GM23248 (cell line): ENCODE measurements at regions not wholly inside any gene's neighbourhood (a gene's known extent, or its start where the extent isn't known, plus 50 kb on each side); places are given as distances from the start of the nearest gene placed in this dataset.

ENCODE experiments used
- DNase-seq: peaks from one replicate; pipeline ENCODE4 v3.0.0-alpha.2; 2015
- H2AFZ ChIP-seq: fragments of 200-600 bp; sonication (generic); 2 replicates; pipeline ENCODE4 v1.6.1; 2016; ENCODE audit warnings: antibody characterized with exemption
- H3F3A ChIP-seq: fragments of 200-600 bp; sonication (generic); 2 replicates; pipeline ENCODE4 v1.6.1; 2016; ENCODE audit warnings: mild to moderate bottlenecking, antibody characterized with exemption, mixed run types; ENCODE audit not compliant: insufficient read depth
- H3K27ac ChIP-seq: fragments of 200-600 bp; sonication (generic); 2 replicates; pipeline ENCODE4 v1.5.1; 2016; ENCODE audit warnings: mild to moderate bottlenecking
- H3K27me3 ChIP-seq: fragments of 200-600 bp; sonication (generic); replicated peaks from 2 replicates; pipeline ENCODE4 v1.6.1; 2016; ENCODE audit warnings: mild to moderate bottlenecking; ENCODE audit not compliant: insufficient read depth
- H3K36me3 ChIP-seq: fragments of 200-600 bp; sonication (generic); 2 replicates; pipeline ENCODE4 v1.6.1; 2016; ENCODE audit warnings: low read depth, mild to moderate bottlenecking
- H3K4me1 ChIP-seq: fragments of 200-600 bp; sonication (generic); 2 replicates; pipeline ENCODE4 v1.6.1; 2016; ENCODE audit warnings: mild to moderate bottlenecking; ENCODE audit not compliant: insufficient read depth
- H3K4me2 ChIP-seq: fragments of 200-600 bp; sonication (generic); one replicate; pipeline ENCODE4 v1.6.1; 2016; ENCODE audit warnings: mild to moderate bottlenecking; ENCODE audit not compliant: unreplicated experiment
- H3K4me3 ChIP-seq: fragments of 200-600 bp; sonication (generic); 2 replicates; pipeline ENCODE4 v1.5.1; 2016; ENCODE audit warnings: mild to moderate bottlenecking
- H3K79me2 ChIP-seq: fragments of 200-600 bp; sonication (generic); 2 replicates; pipeline ENCODE4 v1.6.1; 2016; ENCODE audit warnings: mild to moderate bottlenecking; ENCODE audit not compliant: insufficient read depth
- H3K9ac ChIP-seq: fragments of 200-600 bp; sonication (generic); 2 replicates; pipeline ENCODE4 v1.6.1; 2016; ENCODE audit warnings: mild to moderate bottlenecking
- H3K9me2 ChIP-seq: fragments of 200-600 bp; sonication (generic); 2 replicates; pipeline ENCODE4 v1.6.1; 2016; ENCODE audit warnings: mixed run types, mild to moderate bottlenecking, moderate library complexity; ENCODE audit not compliant: insufficient read depth
- H3K9me3 ChIP-seq: fragments of 200-600 bp; sonication (generic); one replicate; pipeline ENCODE4 v1.6.1; 2017; ENCODE audit warnings: low read depth
- H4K20me1 ChIP-seq: fragments of 200-600 bp; sonication (generic); 2 replicates; pipeline ENCODE4 v1.6.0; 2016; ENCODE audit not compliant: insufficient read depth
- EZH2 ChIP-seq: fragments of 200-600 bp; sonication (generic); IDR thresholded peaks from 2 replicates; pipeline ENCODE4 v1.6.1; 2018; ENCODE audit warnings: antibody characterized with exemption, mild to moderate bottlenecking; ENCODE audit not compliant: insufficient read depth, poor library complexity, severe bottlenecking
- EZH2phosphoT487 ChIP-seq: fragments of 200-600 bp; sonication (generic); IDR thresholded peaks from 2 replicates; pipeline ENCODE4 v1.6.1; 2018; ENCODE audit warnings: antibody characterized with exemption, moderate library complexity, mild to moderate bottlenecking, low read depth; ENCODE audit not compliant: insufficient read depth
- WGBS, 2 experiments: methylation state at CpG; one replicate each; pipeline ENCODE4 v1.1.6; 2015 to 2017; ENCODE audit warnings: low lambda C conversion rate in 2 of 2, low coverage in 1 of 2; ENCODE audit errors: missing lambda C conversion rate in 2 of 2; 5-methylcytosine and 5-hydroxymethylcytosine counted together
- in situ Hi-C: fragments of 300-500 bp; cut with MboI; formaldehyde crosslinking; loops from 2 replicates; pipeline ENCODE4 v1.15.0; 2020

GRCh38 chr15:87365186-87365585 lies 891.4 kb downstream of the NTRK3 start:
- TF ChIP-seq EZH2 (no peak), EZH2phosphoT487 (no peak)
- Histone ChIP-seq H4K20me1 (no peaks in the 10 kb centered on the region), H3K27me3 (no peaks in the 10 kb centered on the region), H3K27ac (no peak overlapping the region), H3K79me2 (no peaks in the 10 kb centered on the region), H3K4me3 (no peak overlapping the region), H3K9me2 (no peaks in the 10 kb centered on the region), H2AFZ (0 out of 2 replicates have a peak overlapping the region, but pooled peaks have one; percentile 5), H3F3A (peaks cover 23% of the 10 kb centered on the region), H3K9me3 (no peaks in the 10 kb centered on the region), H3K36me3 (no peaks in the 10 kb centered on the region), H3K4me2 (peak overlapping the region; percentile 55), H3K4me1 (peaks cover 37% of the 10 kb centered on the region), H3K9ac (no peak overlapping the region)
- DNase-seq, result peak; percentile 76
- 3% methylated on average over 2 of the region's 2 CpGs for WGBS, 2 experiments
- in situ Hi-C loops, result no loop called here

DNA sequence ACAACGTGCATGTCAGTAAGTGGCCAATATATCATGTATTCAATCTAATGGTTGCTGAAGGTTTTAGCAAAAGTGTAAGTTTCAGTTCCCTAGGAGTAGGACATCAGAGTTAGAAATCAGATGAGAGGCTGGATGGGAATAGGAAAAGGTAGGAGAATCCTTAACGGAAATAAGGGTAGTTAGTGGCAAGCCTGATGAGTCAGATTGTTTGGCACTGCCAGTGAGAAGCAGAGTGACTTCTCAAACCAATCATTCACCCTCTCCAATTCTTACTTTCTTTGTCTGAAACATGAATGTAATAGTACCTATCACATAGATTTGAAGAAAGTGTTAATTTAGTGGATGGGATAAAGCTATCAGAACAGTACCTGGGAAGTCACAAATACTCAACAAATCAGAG lies 894.0 kb downstream of the NTRK3 start:
- Histone ChIP-seq H3K9me2 (no peaks in the 10 kb centered on the region), H3F3A (no peaks in the 10 kb centered on the region), H3K27ac (no peak overlapping the region), H4K20me1 (no peaks in the 10 kb centered on the region), H3K36me3 (no peaks in the 10 kb centered on the region), H3K4me2 (no peak overlapping the region), H3K9me3 (no peaks in the 10 kb centered on the region), H3K27me3 (no peaks in the 10 kb centered on the region), H3K4me1 (peaks cover 14% of the 10 kb centered on the region), H3K4me3 (no peak overlapping the region), H3K79me2 (no peaks in the 10 kb centered on the region), H3K9ac (no peak overlapping the region), H2AFZ (no peak overlapping the region)
- DNase-seq, result peak; percentile 20
- TF ChIP-seq EZH2, result no peak
- no peak for TF ChIP-seq EZH2phosphoT487
- WGBS, 2 experiments, result 23 to 26% methylated on average over 2 of the region's 2 CpGs
- in situ Hi-C loops, result no loop called here

DNA sequence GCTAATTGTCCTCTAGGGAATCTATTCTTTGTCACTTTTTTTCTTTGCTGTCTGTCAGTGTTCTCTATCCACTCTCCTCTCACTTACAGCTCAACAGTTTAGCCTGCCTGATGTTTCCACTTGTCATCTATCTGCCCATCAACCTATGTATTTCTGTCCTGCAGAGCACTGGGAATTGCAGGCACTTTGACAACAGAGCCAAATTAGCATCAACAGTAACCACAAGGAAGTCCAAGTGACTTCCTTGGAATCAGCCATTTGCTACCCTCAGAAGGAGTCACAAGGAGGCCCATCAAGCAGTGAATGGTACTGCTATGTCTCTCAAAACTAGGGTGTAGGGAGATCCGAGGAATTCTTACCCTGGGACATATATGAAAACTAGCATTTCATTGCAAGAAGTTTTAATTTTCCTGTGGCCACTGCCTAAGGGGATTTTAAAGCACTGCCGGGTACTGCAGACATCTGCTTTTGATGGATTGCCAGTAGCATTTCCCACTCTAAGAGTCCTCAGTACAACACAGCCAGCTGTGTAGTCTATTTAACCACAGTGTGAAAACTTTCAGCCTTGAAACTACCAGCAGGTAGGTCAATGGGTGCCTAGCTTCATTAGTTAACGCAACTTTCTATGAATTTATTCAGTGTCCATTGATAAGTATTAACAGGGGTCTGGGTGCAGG lies 898.8 kb downstream of the NTRK3 start:
- H3K4me2 ChIP-seq, result no peak overlapping the region
- DNase-seq, result no peak
- H3K9me3 ChIP-seq, result no peaks in the 10 kb centered on the region
- no peaks in the 10 kb centered on the region for H4K20me1 ChIP-seq
- no peak overlapping the region for H2AFZ ChIP-seq
- H3K9ac ChIP-seq, result no peak overlapping the region
- no peak overlapping the region for H3K4me3 ChIP-seq
- in situ Hi-C loops, result no loop called here
- no peak overlapping the region for H3K27ac ChIP-seq
- H3K27me3 ChIP-seq, result no peaks in the 10 kb centered on the region
- TF ChIP-seq EZH2 (no peak), EZH2phosphoT487 (no peak)
- peaks cover 20% of the 10 kb centered on the region for H3K4me1 ChIP-seq
- no peaks in the 10 kb centered on the region for H3K79me2 ChIP-seq
- H3F3A ChIP-seq, result peaks cover 15% of the 10 kb centered on the region; the same call in 1 of the 2 replicates
- H3K9me2 ChIP-seq, result no peaks in the 10 kb centered on the region
- 17 to 27% methylated on average over 3 of the region's 3 CpGs for WGBS, 2 experiments
- no peaks in the 10 kb centered on the region for H3K36me3 ChIP-seq

DNA sequence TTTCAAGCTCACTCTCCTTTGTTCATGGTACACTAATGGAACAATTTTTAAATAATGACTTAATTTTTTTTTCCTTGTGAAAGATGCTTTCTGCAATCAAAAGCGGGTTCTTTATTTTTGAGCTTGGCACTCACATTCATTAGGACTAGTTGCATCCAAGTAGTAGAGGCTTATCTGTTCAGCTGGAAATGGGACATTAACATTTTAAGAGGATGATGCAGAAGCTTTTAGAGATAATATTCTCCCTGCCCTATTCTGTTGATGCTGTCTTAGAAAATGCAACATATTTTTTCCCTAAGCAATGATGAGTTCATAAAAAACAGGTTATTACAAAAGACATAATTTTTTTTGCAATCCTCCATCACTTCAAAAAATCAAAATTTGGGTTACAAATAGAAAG lies 900.6 kb downstream of the NTRK3 start:
- TF ChIP-seq EZH2phosphoT487, result no peak
- no peak for TF ChIP-seq EZH2
- no peaks in the 10 kb centered on the region for H3K9me2 ChIP-seq
- no peak overlapping the region for H3K4me2 ChIP-seq
- H3K27me3 ChIP-seq, result 0 out of 2 replicates have a peak, but pooled peaks cover 8% of the 10 kb centered on the region
- H3K9me3 ChIP-seq, result no peaks in the 10 kb centered on the region
- H2AFZ ChIP-seq, result no peak overlapping the region
- no peak overlapping the region for H3K9ac ChIP-seq
- no peaks in the 10 kb centered on the region for H3K79me2 ChIP-seq
- in situ Hi-C loops, result no loop called here
- H3F3A ChIP-seq, result peaks cover 15% of the 10 kb centered on the region; the same call in 1 of the 2 replicates
- WGBS, 2 experiments, result 57 to 59% methylated on average over 1 of the region's 1 CpG
- no peak overlapping the region for H3K27ac ChIP-seq
- H3K4me3 ChIP-seq, result no peak overlapping the region
- DNase-seq, result no peak
- no peaks in the 10 kb centered on the region for H4K20me1 ChIP-seq
- H3K36me3 ChIP-seq, result no peaks in the 10 kb centered on the region
- H3K4me1 ChIP-seq, result peaks cover 20% of the 10 kb centered on the region
